MV-4-11 (cell line): ENCODE measurements at regions not wholly inside any gene's neighbourhood (a gene's known extent, or its start where the extent isn't known, plus 50 kb on each side); places are given as distances from the start of the nearest gene placed in this dataset.

Source experiments
- DNase-seq: peaks from one replicate; lab custom pipeline; 2025; lab: John Stamatoyannopoulos, UW

DNA sequence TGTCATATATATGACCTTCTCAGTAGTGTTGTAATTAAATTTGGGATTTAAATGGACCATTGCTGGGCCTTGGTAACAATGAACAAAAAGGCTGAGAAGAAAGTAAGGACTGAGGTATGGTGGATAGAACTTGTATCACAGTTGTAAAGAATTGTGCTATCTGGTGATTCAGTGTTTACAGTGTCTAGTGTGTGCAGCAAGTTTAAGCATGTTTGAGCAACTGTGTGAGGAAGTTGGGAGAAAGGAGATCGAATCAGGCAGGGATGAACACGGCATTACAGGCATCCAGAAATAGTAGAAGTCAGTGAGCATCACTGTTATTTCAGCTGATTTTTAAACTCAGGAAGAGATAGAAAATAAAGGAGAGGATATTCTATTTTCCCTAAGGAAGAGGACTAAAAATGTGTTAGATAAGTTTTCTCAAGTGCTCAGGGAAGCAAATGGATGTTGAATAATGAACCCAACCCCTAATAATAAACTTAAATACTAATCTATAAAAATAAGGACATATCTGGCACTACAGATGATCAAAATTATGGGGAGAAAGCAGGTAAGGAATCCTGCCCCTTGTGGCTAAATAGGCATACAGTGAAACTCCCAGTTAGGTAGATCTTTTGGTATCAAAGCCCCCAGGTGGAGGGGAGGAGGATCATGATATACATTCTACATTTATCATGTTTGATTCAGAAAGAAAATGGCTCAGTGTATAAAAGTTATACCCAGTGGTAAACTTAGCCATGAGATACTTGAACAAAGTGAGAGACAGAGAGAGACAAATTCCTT lies 361.0 kb upstream of the ANO3 start:
- no peak for DNase-seq

GRCh38 chr11:25980091-25980490 lies 351.8 kb upstream of the ANO3 start:
- no peak for DNase-seq

- DNase-seq, result peak; percentile 33
Observed at GRCh38 chr11:25981998-25982397, 349.9 kb upstream of the ANO3 start.

GRCh38 chr11:25983280-25983679 lies 348.6 kb upstream of the ANO3 start:
- no peak for DNase-seq

- DNase-seq, result no peak
Observed at GRCh38 chr11:25988178-25988577, 343.8 kb upstream of the ANO3 start.

- DNase-seq, result no peak
Observed at GRCh38 chr11:25990406-25990805, 341.5 kb upstream of the ANO3 start.

GRCh38 chr11:25991476-25991875 lies 340.5 kb upstream of the ANO3 start:
- no peak for DNase-seq

GRCh38 chr11:25992294-25992693 lies 339.6 kb upstream of the ANO3 start:
- DNase-seq, result no peak

GRCh38 chr11:25993016-25993415 lies 338.9 kb upstream of the ANO3 start:
- no peak for DNase-seq

GRCh38 chr11:26011474-26011873 lies 320.5 kb upstream of the ANO3 start:
- no peak for DNase-seq

GRCh38 chr11:26014456-26015115 lies 317.3 kb upstream of the ANO3 start:
- DNase-seq, result no peak

DNA sequence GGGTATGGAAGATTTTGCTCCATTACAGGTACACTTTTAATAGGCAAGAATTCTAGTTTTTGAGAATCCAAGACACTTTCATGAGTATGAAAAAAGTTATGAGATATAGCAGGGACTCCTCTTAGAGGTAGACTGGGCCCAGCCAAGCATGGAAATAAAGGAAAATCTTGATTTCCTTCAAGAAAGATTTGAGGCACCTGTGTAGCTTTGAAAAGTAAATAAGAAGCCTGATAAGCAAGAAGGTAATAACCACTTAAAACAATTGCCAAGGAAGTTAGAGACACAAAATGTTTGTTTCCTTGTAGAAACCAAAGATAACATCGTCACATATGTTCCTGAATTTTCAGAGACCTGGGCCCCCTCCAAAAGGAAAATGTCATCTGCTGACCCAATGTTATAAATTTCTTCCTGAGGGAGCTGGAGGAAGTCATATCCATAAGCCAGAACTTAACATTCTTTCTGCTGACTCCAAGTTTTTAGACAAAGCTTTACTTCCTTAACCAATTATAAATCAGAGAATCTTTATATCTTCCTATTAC lies 314.5 kb upstream of the ANO3 start:
- DNase-seq, result no peak

- DNase-seq, result no peak
Observed at GRCh38 chr11:26017903-26018302, 314.0 kb upstream of the ANO3 start.

DNA sequence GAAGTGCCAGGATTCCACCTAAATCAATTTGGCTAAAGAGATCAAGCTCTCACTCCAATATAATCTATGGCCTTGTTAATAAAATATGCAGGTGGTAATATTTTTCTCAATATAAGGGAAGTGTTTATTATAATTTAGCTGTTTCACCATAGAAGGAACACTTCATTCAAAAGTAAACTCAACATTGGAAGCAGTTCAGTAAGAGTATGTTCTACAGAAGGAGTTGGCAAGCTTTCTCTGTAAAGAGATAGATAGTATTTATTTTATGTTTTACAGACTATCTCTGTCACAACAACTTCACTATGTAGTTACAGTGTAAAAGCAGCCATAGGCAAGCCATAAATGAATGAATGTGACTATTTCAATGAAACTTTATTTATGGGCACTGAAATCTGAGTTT lies 313.6 kb upstream of the ANO3 start:
- no peak for DNase-seq

GRCh38 chr11:26019386-26019785 lies 312.5 kb upstream of the ANO3 start:
- DNase-seq, result no peak

GRCh38 chr11:26021017-26021416 lies 310.9 kb upstream of the ANO3 start:
- no peak for DNase-seq

- DNase-seq, result no peak
Observed at GRCh38 chr11:26023057-26023456, 308.9 kb upstream of the ANO3 start.

GRCh38 chr11:26025676-26026075 lies 306.3 kb upstream of the ANO3 start:
- DNase-seq, result no peak

DNA sequence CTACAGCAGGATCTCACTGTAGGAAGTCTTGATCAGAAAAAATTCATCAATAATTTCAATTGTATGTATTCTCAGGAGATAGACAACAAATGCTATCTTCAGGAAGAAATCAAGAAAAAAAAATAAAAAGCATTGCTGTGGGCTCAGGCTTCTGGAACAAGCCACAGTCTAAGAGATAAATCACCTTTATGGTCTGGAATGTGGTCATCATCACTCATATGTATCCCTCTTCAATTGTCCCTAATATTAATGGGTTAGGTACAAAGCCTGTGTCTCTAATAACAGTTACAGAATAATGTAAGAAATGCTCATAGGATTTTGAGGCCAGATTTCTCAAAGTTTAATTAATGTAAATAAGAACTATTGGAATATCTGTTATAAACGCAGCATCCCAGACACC lies 305.9 kb upstream of the ANO3 start:
- DNase-seq, result no peak

DNA sequence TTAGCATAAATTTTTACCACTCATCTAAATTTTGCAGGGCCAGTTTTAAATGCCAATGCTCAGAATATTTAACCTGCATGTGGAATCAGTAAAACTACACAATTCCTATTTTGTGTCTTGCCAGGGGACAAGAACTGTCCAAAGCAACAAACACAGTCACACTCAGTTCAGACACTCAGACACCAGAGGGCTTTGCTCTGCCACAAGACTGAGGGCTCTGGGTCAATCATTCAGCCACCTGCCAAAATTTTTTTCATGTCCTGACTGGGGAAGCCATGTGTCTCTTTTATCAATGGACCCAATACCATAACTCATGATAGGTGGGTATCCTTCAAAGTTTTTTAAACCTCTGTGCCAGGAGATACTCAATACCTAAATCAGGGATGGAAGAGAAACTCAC lies 304.0 kb upstream of the ANO3 start:
- no peak for DNase-seq

DNA sequence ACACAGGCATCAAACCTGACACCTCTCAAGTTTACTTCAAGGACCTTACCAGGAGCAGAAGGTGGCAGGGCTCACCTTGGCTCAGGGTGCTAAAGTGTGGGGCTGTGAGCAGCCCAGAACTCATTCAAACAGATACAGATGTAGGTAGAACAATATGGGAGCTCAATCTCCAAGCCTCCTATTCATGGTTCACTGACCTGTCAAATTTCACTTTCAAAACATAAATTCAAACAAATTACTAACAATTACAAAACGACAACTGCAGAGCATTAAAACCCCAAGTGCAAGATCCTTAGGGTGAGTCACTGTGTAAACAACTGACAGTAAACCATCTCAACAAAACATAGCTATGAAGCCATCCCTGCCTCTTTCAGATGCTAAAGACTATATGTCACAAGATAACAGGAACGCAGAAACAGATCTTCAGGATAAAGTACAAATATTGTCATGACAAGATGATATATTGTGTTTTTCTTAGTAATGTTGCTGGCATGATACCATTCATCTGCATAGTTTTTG lies 303.5 kb upstream of the ANO3 start:
- DNase-seq, result no peak

- no peak for DNase-seq
Observed at GRCh38 chr11:26030399-26030798, 301.5 kb upstream of the ANO3 start.

- DNase-seq, result no peak
Observed at GRCh38 chr11:26032241-26032640, 299.7 kb upstream of the ANO3 start.
